Glutamatergic neuron (in vitro differentiated cells): ENCODE measurements at regions not wholly inside any gene's neighbourhood (a gene's known extent, or its start where the extent isn't known, plus 50 kb on each side); places are given as distances from the start of the nearest gene placed in this dataset.
"Not testable (repeated sequence)": the region's sequence is repeated elsewhere in the genome, so short reads cannot be mapped to it uniquely, and the experiment has no call there.

Source experiments
- DNase-seq: peaks from one replicate; pipeline ENCODE4 v3.0.0; 2022
- H3K27ac Mint-ChIP-seq: one replicate; pipeline ENCODE4 v1.8.0; 2020; ENCODE audit warnings: mild to moderate bottlenecking, mixed read lengths, inconsistent platforms; ENCODE audit not compliant: unreplicated experiment
- H3K27me3 Mint-ChIP-seq: one replicate; pipeline ENCODE4 v1.8.0; 2020; ENCODE audit warnings: mild to moderate bottlenecking, moderate library complexity, mixed read lengths, inconsistent platforms; ENCODE audit not compliant: unreplicated experiment
- H3K36me3 Mint-ChIP-seq: one replicate; pipeline ENCODE4 v1.8.0; 2020; ENCODE audit warnings: mild to moderate bottlenecking, mixed read lengths, inconsistent platforms; ENCODE audit not compliant: unreplicated experiment
- H3K4me1 Mint-ChIP-seq: one replicate; pipeline ENCODE4 v1.8.0; 2020; ENCODE audit warnings: mild to moderate bottlenecking, low read depth, mixed read lengths, inconsistent platforms; ENCODE audit not compliant: unreplicated experiment
- H3K4me3 Mint-ChIP-seq: one replicate; pipeline ENCODE4 v1.8.0; 2020; ENCODE audit warnings: mild to moderate bottlenecking, mixed read lengths, inconsistent platforms; ENCODE audit not compliant: unreplicated experiment
- H3K9me3 Mint-ChIP-seq: one replicate; pipeline ENCODE4 v1.8.0; 2020; ENCODE audit warnings: mild to moderate bottlenecking, moderate library complexity, mixed read lengths, inconsistent platforms; ENCODE audit not compliant: unreplicated experiment
- TF ChIP-seq, protein P1 (sequence below): fragments of 200-600 bp; sonication (generic); IDR thresholded peaks from one replicate; pipeline ENCODE4 v1.5.0; 2021; ENCODE audit not compliant: partially characterized antibody, unreplicated experiment

DNA sequence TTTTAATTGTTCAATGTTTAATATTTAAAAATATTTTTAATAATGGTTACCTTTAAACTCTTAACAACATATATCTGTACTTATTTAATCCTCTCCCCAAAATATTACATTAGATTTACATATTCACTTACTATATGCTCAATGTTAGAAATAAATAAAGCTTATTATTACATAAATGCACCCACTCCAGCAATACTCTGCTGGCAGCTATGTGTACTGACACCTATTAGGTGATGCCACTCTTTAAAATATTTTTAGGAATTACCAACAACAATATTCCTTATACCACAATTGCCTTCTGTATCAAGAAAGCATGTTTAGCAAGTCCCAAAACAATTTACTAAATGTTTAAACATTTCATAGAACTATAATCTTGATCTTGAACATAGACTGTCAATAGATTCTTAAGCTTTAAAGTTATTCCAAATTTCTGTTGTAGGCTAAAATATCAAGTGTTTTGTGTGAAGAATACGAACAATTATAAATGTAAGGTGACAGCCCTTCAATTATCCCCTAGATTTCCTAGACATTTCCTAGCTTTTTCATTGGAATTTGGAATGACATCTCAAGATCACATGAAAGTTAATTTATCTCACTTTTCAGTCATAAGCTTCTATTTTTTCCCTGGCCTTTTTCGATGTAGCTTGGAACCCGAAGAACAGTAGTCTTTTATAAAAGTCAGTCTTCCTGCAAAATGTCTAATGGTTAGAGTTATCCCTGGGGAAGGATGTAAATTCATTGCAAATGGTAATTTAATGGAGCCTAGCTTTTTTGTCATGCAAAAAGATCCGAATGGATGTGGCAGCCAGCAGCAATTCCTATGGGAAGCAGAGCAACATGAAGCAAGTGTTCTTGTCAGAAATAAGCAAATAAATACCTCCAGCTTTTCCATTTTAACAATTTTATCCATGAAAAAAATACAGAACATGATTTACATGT, 907.5 kb upstream of the ATXN7L3B start:
- Mint-ChIP-seq H3K4me3 (no peak overlapping the region), H3K4me1 (peaks cover 9% of the 10 kb centered on the region), H3K36me3 (no peaks in the 10 kb centered on the region), H3K27me3 (no peaks in the 10 kb centered on the region), H3K9me3 (no peaks in the 10 kb centered on the region), H3K27ac (no peak overlapping the region)
- no peak for DNase-seq
- TF ChIP-seq, protein P1, sequence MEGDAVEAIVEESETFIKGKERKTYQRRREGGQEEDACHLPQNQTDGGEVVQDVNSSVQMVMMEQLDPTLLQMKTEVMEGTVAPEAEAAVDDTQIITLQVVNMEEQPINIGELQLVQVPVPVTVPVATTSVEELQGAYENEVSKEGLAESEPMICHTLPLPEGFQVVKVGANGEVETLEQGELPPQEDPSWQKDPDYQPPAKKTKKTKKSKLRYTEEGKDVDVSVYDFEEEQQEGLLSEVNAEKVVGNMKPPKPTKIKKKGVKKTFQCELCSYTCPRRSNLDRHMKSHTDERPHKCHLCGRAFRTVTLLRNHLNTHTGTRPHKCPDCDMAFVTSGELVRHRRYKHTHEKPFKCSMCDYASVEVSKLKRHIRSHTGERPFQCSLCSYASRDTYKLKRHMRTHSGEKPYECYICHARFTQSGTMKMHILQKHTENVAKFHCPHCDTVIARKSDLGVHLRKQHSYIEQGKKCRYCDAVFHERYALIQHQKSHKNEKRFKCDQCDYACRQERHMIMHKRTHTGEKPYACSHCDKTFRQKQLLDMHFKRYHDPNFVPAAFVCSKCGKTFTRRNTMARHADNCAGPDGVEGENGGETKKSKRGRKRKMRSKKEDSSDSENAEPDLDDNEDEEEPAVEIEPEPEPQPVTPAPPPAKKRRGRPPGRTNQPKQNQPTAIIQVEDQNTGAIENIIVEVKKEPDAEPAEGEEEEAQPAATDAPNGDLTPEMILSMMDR, result peak; percentile 12

- no peaks in the 10 kb centered on the region for H3K27me3 Mint-ChIP-seq
- TF ChIP-seq, protein P1, result no peak
- DNase-seq, result no peak
- no peak overlapping the region for H3K4me3 Mint-ChIP-seq
- no peaks in the 10 kb centered on the region for H3K9me3 Mint-ChIP-seq
- peaks cover 9% of the 10 kb centered on the region for H3K4me1 Mint-ChIP-seq
- no peaks in the 10 kb centered on the region for H3K36me3 Mint-ChIP-seq
- H3K27ac Mint-ChIP-seq, result no peak overlapping the region
These were observed 905.4 kb upstream of the ATXN7L3B start for GRCh38 chr12:73632191-73632590.

GRCh38 chr12:73632661-73633060, 905.0 kb upstream of the ATXN7L3B start:
- TF ChIP-seq, protein P1, result no peak
- H3K4me3 Mint-ChIP-seq, result no peak overlapping the region
- H3K27me3 Mint-ChIP-seq, result no peaks in the 10 kb centered on the region
- peaks cover 9% of the 10 kb centered on the region for H3K4me1 Mint-ChIP-seq
- H3K9me3 Mint-ChIP-seq, result no peaks in the 10 kb centered on the region
- no peak for DNase-seq
- no peak overlapping the region for H3K27ac Mint-ChIP-seq
- no peaks in the 10 kb centered on the region for H3K36me3 Mint-ChIP-seq

GRCh38 chr12:73639397-73639796, 898.2 kb upstream of the ATXN7L3B start:
- not testable (repeated sequence) for H3K27ac Mint-ChIP-seq, H3K36me3 Mint-ChIP-seq, DNase-seq, H3K4me1 Mint-ChIP-seq, H3K27me3 Mint-ChIP-seq, H3K4me3 Mint-ChIP-seq, H3K9me3 Mint-ChIP-seq

DNA sequence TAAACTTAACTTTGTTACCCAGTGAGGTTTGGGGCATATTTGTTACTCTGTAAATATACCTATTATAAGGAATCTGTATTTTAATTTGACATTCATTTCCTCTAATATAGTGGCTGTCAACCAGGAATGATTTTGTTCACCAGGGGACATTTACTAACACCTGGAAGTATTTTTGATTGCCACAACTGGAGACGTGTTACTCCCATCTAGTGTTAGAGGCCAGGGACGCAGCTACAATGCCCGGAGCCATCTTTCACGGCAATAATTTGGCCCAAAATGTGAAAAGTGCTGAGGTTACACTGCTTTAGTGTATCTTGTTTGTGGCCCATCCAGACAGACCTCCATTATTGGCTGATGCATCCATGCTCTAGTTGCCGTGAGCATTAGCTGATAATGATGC, 881.3 kb upstream of the ATXN7L3B start:
- DNase-seq, result no peak
- Mint-ChIP-seq H3K36me3 (peaks cover 12% of the 10 kb centered on the region), H3K9me3 (peaks cover 7% of the 10 kb centered on the region), H3K27me3 (peaks cover 1% of the 10 kb centered on the region), H3K4me3 (no peak overlapping the region), H3K27ac (no peak overlapping the region), H3K4me1 (no peaks in the 10 kb centered on the region)
- TF ChIP-seq, protein P1, result no peak
